K562 (cell line): ENCODE measurements at regions not wholly inside any gene's neighbourhood (a gene's known extent, or its start where the extent isn't known, plus 50 kb on each side); places are given as distances from the start of the nearest gene placed in this dataset.

Source experiments
- ATAC-seq: fragments of 200-7000 bp; cut with Tn5 transposase; 3 replicates; pipeline ENCODE4 v1.9.1; 2020; ENCODE audit warnings: moderate library complexity
- BruUV-seq: library from RNA; stranded (reverse); fragments of 400-500 nt; replicated peaks from 2 replicates; lab custom pipeline; 2021; lab: Mats Ljungman, UMichigan
- CTCF ChIA-PET: fragments of 300-600 bp; formaldehyde crosslinking; extraction: SDS; loops from one replicate; lab custom pipeline; 2021; ENCODE audit warnings: low intra/inter-chr PET ratio; lab: Yijun Ruan, JAX
- POLR2A ChIA-PET: fragments of 300-600, 350-650 bp; sonication (Branson Sonifier 250); formaldehyde crosslinking; extraction: SDS; loops from one replicate; lab custom pipeline; 2021; ENCODE audit warnings: antibody characterized with exemption, inconsistent platforms; lab: Yijun Ruan, JAX
- DNase-seq, 4 experiments: peaks; one replicate each; pipeline versions ENCODE4 v3.0.0 to v3.0.0-alpha.2; 2011 to 2018; ENCODE audit warnings: low spot score in 3 of 4, mixed read lengths in 3 of 4; ENCODE audit errors: extremely low read depth in 1 of 4
- FAIRE-seq: peaks from 2 replicates; lab custom pipeline; 2011; peaks lifted over from hg19 to GRCh38; lab: Jason Lieb, UNC
- H2AFZ ChIP-seq: 2 replicates; pipeline ENCODE4 v1.6.0; 2011; ENCODE audit warnings: low read depth, low read length, control low read depth, inconsistent platforms
- H3K27ac ChIP-seq: fragments of 200-600 bp; 3 replicates; pipeline ENCODE4 v1.8.0; 2011; ENCODE audit warnings: low read depth, mild to moderate bottlenecking, control low read depth, inconsistent platforms, low read length, moderate library complexity, mixed read lengths; ENCODE audit errors: extremely low read depth
- H3K27me3 ChIP-seq, 2 experiments: fragments of 300-600 bp in 1 of 2; 2 replicates in 1 of 2; 3 replicates in 1 of 2; pipeline versions ENCODE4 v1.6.0 to v1.8.0; 2011; ENCODE audit warnings: inconsistent platforms in 2 of 2, low read length in 2 of 2, mild to moderate bottlenecking in 1 of 2, mixed read lengths in 1 of 2, moderate library complexity in 1 of 2; ENCODE audit not compliant: control insufficient read depth in 2 of 2, insufficient read depth in 2 of 2
- H3K36me3 ChIP-seq: fragments of 300-600 bp; 3 replicates; pipeline ENCODE4 v1.8.0; 2011; ENCODE audit warnings: mild to moderate bottlenecking, low read length, inconsistent platforms; ENCODE audit not compliant: control insufficient read depth, insufficient read depth
- H3K4me1 ChIP-seq, 2 experiments: fragments of 200-600 bp in 1 of 2; replicated peaks in 1 of 2; 2 replicates in 1 of 2; 3 replicates in 1 of 2; pipeline versions ENCODE4 v1.5.1 to v1.8.0; 2011; ENCODE audit warnings: inconsistent platforms in 2 of 2, low read length in 2 of 2, mild to moderate bottlenecking in 1 of 2, mixed read lengths in 1 of 2, moderate library complexity in 1 of 2; ENCODE audit not compliant: control insufficient read depth in 2 of 2, insufficient read depth in 2 of 2
- H3K4me2 ChIP-seq: 2 replicates; pipeline ENCODE4 v1.6.1; 2011; ENCODE audit warnings: low read length, control low read depth, inconsistent platforms, mixed read lengths; ENCODE audit not compliant: insufficient read depth
- H3K4me3 ChIP-seq: fragments of 200-600 bp; sonication (generic), shearing (Covaris generic); 2 replicates; pipeline ENCODE4 v1.5.1; 2016; ENCODE audit warnings: control low read depth, inconsistent platforms
- H3K79me2 ChIP-seq: fragments of 200-600 bp; 3 replicates; pipeline ENCODE4 v1.8.0; 2011; ENCODE audit warnings: low read length, inconsistent platforms; ENCODE audit not compliant: control insufficient read depth, insufficient read depth
- H3K9ac ChIP-seq, 2 experiments: 2 replicates each; pipeline versions ENCODE4 v1.6.0 to v1.6.1; 2011; ENCODE audit warnings: low read depth in 2 of 2, low read length in 2 of 2, control low read depth in 1 of 2, inconsistent platforms in 1 of 2, mild to moderate bottlenecking in 1 of 2, mixed read lengths in 1 of 2; ENCODE audit not compliant: insufficient read depth in 1 of 2
- H3K9me1 ChIP-seq: one replicate; pipeline ENCODE4 v1.6.0; 2011; ENCODE audit warnings: inconsistent platforms, mild to moderate bottlenecking, low read length, moderate library complexity; ENCODE audit not compliant: control insufficient read depth, insufficient read depth
- H3K9me3 ChIP-seq: replicated peaks from 2 replicates; pipeline ENCODE4 v1.5.1; 2011; ENCODE audit warnings: low read depth, low read length, inconsistent platforms; ENCODE audit not compliant: control insufficient read depth, insufficient read depth
- H4K20me1 ChIP-seq: replicated peaks from 2 replicates; pipeline ENCODE4 v1.6.1; 2011; ENCODE audit warnings: low read length, inconsistent platforms, mixed read lengths; ENCODE audit not compliant: control insufficient read depth, insufficient read depth
- CAMTA2 ChIP-seq: fragments of 250-450 bp; sonication (Bioruptor Pico); conservative IDR thresholded peaks from 2 replicates; pipeline ENCODE4 v1.5.1; 2022
- NFRKB ChIP-seq: fragments of 450-650 bp; IDR thresholded peaks from 2 replicates; pipeline ENCODE4 v1.6.1; 2016; ENCODE audit warnings: low read depth
- RBM15 ChIP-seq: fragments of 200-400 bp; formaldehyde crosslinking; IDR thresholded peaks from 2 replicates; pipeline ENCODE4 v1.6.1; 2018; ENCODE audit warnings: mild to moderate bottlenecking, low read length, moderate library complexity; ENCODE audit not compliant: insufficient read depth
- SLC30A9 ChIP-seq: fragments of 250-450 bp; sonication (Bioruptor Pico); IDR thresholded peaks from 2 replicates; pipeline ENCODE4 v1.8.0; 2022; ENCODE audit warnings: mild to moderate bottlenecking, moderate library complexity
- SMARCA4 ChIP-seq: fragments of 450-650 bp; IDR thresholded peaks from 2 replicates; pipeline ENCODE4 v1.6.1; 2016
- ZFP36 ChIP-seq: fragments of 150-350 bp; IDR thresholded peaks from 2 replicates; pipeline ENCODE4 v1.6.1; 2018; ENCODE audit warnings: low read length, low read depth; ENCODE audit not compliant: partially characterized antibody
- ZNF274 ChIP-seq: IDR thresholded peaks from 2 replicates; pipeline ENCODE4 v1.6.1; 2011; ENCODE audit warnings: low read depth, mild to moderate bottlenecking, low read length, moderate library complexity, borderline replicate concordance
- ZNF830 ChIP-seq: fragments of 250-450 bp; sonication (Bioruptor Pico); IDR thresholded peaks from 2 replicates; pipeline ENCODE4 v1.5.0; 2021; ENCODE audit warnings: mild to moderate bottlenecking
- WGBS: fragments of 100-300 bp; shearing (Covaris generic); methylation state at CpG from one replicate; pipeline ENCODE4 v1.1.6; 2016; ENCODE audit warnings: low coverage, mixed read lengths; ENCODE audit not compliant: insufficient coverage; ENCODE audit errors: missing lambda C conversion rate; 5-methylcytosine and 5-hydroxymethylcytosine counted together
- in situ Hi-C: fragments of 300-500 bp; cut with MboI; formaldehyde crosslinking; loops from 4 replicates; pipeline ENCODE4 v1.15.0; 2018; ENCODE audit warnings: inconsistent platforms, mixed read lengths
- intact Hi-C: fragments of 100-400 bp; cut with micrococcal nuclease; formaldehyde crosslinking; loops from 2 replicates; pipeline ENCODE4 v1.14.2; 2022
- TF ChIP-seq, protein P1 (sequence below), 2 experiments: fragments of 150-350 bp in 1 of 2; IDR thresholded peaks; 2 replicates each; pipeline ENCODE4 v1.6.1; 2012 to 2016; ENCODE audit warnings: low read depth in 2 of 2, low read length in 2 of 2, mild to moderate bottlenecking in 1 of 2, moderate library complexity in 1 of 2

- no peak for TF ChIP-seq ZFP36
- no peak for TF ChIP-seq NFRKB
- no peak for TF ChIP-seq SLC30A9 (CRISPR knock-in tag)
- TF ChIP-seq, protein P1, sequence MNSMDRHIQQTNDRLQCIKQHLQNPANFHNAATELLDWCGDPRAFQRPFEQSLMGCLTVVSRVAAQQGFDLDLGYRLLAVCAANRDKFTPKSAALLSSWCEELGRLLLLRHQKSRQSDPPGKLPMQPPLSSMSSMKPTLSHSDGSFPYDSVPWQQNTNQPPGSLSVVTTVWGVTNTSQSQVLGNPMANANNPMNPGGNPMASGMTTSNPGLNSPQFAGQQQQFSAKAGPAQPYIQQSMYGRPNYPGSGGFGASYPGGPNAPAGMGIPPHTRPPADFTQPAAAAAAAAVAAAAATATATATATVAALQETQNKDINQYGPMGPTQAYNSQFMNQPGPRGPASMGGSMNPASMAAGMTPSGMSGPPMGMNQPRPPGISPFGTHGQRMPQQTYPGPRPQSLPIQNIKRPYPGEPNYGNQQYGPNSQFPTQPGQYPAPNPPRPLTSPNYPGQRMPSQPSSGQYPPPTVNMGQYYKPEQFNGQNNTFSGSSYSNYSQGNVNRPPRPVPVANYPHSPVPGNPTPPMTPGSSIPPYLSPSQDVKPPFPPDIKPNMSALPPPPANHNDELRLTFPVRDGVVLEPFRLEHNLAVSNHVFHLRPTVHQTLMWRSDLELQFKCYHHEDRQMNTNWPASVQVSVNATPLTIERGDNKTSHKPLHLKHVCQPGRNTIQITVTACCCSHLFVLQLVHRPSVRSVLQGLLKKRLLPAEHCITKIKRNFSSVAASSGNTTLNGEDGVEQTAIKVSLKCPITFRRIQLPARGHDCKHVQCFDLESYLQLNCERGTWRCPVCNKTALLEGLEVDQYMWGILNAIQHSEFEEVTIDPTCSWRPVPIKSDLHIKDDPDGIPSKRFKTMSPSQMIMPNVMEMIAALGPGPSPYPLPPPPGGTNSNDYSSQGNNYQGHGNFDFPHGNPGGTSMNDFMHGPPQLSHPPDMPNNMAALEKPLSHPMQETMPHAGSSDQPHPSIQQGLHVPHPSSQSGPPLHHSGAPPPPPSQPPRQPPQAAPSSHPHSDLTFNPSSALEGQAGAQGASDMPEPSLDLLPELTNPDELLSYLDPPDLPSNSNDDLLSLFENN (IDR thresholded peaks at IDR 0.05; ENCODE audit: low read depth in 2 of 2, low read length in 2 of 2), result no peak
Measured at GRCh38 chrX:109190542-109190941, 291.3 kb downstream of the GUCY2F start (continued).

DNA sequence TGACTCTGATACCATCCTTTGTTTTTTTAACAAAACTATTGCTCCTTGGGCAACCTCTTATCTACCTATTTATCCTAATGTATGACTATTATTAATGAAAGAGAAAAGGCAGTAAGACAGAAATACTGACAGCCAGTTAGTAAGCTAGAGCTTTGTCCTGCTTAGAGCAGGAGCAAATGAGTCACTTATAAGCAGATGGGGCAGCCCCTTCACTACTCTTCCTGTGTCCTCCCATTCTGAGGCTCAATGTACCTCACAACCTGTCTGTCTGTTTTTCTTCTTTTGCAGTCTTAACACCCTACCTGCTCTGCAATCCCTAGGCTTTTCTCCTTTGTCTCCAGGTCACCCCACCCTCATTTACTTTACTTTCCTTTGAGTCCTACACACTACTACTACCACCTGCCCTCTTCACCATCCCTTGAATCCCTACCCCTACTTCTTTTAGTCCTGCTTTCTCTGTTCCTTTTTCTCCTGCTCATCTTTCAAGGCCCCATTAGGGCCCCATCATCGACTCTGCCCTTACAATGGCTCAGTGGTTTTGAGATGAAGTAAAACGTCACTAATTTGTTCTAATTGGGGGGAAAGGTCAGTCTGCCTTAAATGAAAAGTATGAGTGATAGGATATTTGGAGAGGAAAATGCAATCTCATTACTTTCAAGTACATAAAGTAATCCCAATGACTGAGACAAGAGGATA is 294.3 kb downstream of the GUCY2F start:
- Histone ChIP-seq H3K79me2 (no peaks in the 10 kb centered on the region), H4K20me1 (no peaks in the 10 kb centered on the region), H3K27ac (no peak overlapping the region), H3K4me2 (no peak overlapping the region), H3K9me1 (no peaks in the 10 kb centered on the region), H3K36me3 (no peaks in the 10 kb centered on the region), H3K9me3 (no peaks in the 10 kb centered on the region), H3K4me1 (no peaks in the 10 kb centered on the region), H3K27me3 (no peaks in the 10 kb centered on the region), H3K9ac (no peak overlapping the region), H3K4me3 (no peak overlapping the region), H2AFZ (no peak overlapping the region)
- BruUV-seq, result no TSS peak
- no peak for FAIRE-seq
- DNase-seq, result no peak
- intact Hi-C loops, result no loop called here
- in situ Hi-C loops, result no loop called here
- ChIA-PET POLR2A (interaction anchor here (0.7 kb wide), 1 partner anchor 46 kb away, joined by 3 read pairs; no protein-coding TSS in a partner anchor), CTCF (no interaction called here)
- no peak for ATAC-seq
- 0% methylated on average over 2 of the region's 2 CpGs for WGBS
- TF ChIP-seq RBM15, result no peak
- no peak for TF ChIP-seq ZNF830 (CRISPR knock-in tag)
- no peak for TF ChIP-seq SMARCA4
- TF ChIP-seq ZNF274, result no peak
- no peak for TF ChIP-seq CAMTA2 (CRISPR knock-in tag)
